CD4-positive, alpha-beta memory T cell (primary cell): ENCODE measurements at regions not wholly inside any gene's neighbourhood (a gene's known extent, or its start where the extent isn't known, plus 50 kb on each side); places are given as distances from the start of the nearest gene placed in this dataset.

Experiments used
- CTCF ChIA-PET: fragments of 350-600 bp; sonication (Branson Sonifier 250); formaldehyde crosslinking; loops from one replicate; lab custom pipeline; 2021; ENCODE audit warnings: inconsistent platforms; ENCODE audit not compliant: partially characterized antibody; lab: Charles Lee
- POLR2A ChIA-PET: fragments of 350-600 bp; sonication (Branson Sonifier 250); formaldehyde crosslinking; loops from one replicate; lab custom pipeline; 2021; ENCODE audit not compliant: partially characterized antibody; lab: Charles Lee
- DNase-seq, 5 donors: peaks; one replicate each; pipeline versions ENCODE4 v3.0.0 to v3.0.0-alpha.2; 2020 to 2022; ENCODE audit warnings: mixed read lengths in 1 of 5
- H3K27ac ChIP-seq: one replicate; pipeline ENCODE4 v1.7.0; 2013; ENCODE audit warnings: low read depth, low read length
- H3K27me3 ChIP-seq: 2 replicates; pipeline ENCODE4 v1.7.0; 2013; ENCODE audit warnings: mild to moderate bottlenecking, low read length, moderate library complexity; ENCODE audit not compliant: insufficient read depth
- H3K36me3 ChIP-seq: 2 replicates; pipeline ENCODE4 v1.7.0; 2013; ENCODE audit warnings: mild to moderate bottlenecking, low read length, moderate library complexity; ENCODE audit not compliant: insufficient read depth
- H3K4me1 ChIP-seq: 2 replicates; pipeline ENCODE4 v1.7.0; 2013; ENCODE audit warnings: mild to moderate bottlenecking, low read length, moderate library complexity; ENCODE audit not compliant: insufficient read depth
- H3K4me3 ChIP-seq, 2 donors: one replicate each; pipeline ENCODE4 v1.7.0; 2013; ENCODE audit warnings: low read length in 2 of 2, mild to moderate bottlenecking in 1 of 2
- H3K9me3 ChIP-seq, 2 donors: one replicate each; pipeline ENCODE4 v1.7.0; 2013; ENCODE audit warnings: low read length in 2 of 2, control low read depth in 1 of 2; ENCODE audit not compliant: control insufficient read depth in 1 of 2
- H3K27ac Mint-ChIP-seq, 7 donors: one replicate each; pipeline ENCODE4 v1.8.0; 2020 to 2021; ENCODE audit warnings: mixed read lengths in 7 of 7, mild to moderate bottlenecking in 6 of 7, inconsistent platforms in 3 of 7, moderate library complexity in 3 of 7
- H3K27me3 Mint-ChIP-seq, 2 donors: one replicate each; pipeline ENCODE4 v1.8.0; 2020 to 2021; ENCODE audit warnings: mixed read lengths in 2 of 2
- H3K36me3 Mint-ChIP-seq, 2 donors: one replicate each; pipeline ENCODE4 v1.8.0; 2020 to 2021; ENCODE audit warnings: mixed read lengths in 2 of 2, inconsistent platforms in 1 of 2, mild to moderate bottlenecking in 1 of 2
- H3K4me1 Mint-ChIP-seq, 4 donors: one replicate each; pipeline ENCODE4 v1.8.0; 2020 to 2021; ENCODE audit warnings: mixed read lengths in 4 of 4, mild to moderate bottlenecking in 1 of 4
- H3K4me3 Mint-ChIP-seq, 8 donors: one replicate each; pipeline ENCODE4 v1.8.0; 2020 to 2021; ENCODE audit warnings: mixed read lengths in 8 of 8, mild to moderate bottlenecking in 7 of 8, moderate library complexity in 6 of 8, inconsistent platforms in 3 of 8
- H3K9me3 Mint-ChIP-seq, 8 donors: one replicate each; pipeline ENCODE4 v1.8.0; 2020 to 2021; ENCODE audit warnings: mixed read lengths in 8 of 8, mild to moderate bottlenecking in 5 of 8, inconsistent platforms in 3 of 8, moderate library complexity in 1 of 8
- intact Hi-C: fragments of 100-400 bp; cut with micrococcal nuclease; formaldehyde crosslinking; loops from one replicate; pipeline ENCODE4 v1.15.1; 2023

DNA sequence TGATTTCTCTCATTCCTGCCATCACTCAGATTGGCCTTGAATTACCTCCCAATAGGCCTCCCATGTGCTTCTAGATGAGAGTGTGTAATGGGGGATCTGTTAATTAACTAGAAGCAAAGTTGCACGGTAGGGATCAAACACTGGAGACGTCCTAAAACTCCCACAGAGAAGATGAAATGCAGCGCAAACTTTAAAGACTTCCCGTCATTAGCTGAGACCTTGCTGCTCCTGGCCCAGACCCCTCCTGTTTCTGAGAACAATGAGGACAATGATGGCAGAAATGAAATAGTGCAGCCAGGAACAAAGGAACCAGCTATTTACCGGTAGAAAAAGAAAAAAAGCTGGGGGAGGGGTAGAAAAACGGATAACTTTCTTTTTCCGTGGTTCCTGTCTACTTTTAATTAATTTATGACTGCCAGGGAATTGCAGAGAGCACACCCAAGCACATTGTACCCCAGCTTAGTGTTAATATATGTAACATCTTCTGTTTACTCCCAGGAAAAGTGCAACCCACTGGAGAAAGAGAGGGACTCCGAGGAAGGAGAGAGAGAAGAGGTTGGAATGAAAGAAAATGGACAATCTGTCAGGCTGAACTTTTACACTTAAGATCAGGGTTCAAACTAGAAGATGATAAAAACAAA is 280.7 kb upstream of the SOX5 start:
- Mint-ChIP-seq H3K27ac (no peak overlapping the region), H3K9me3 (peaks cover 0 to 8% (median 0%) of the 10 kb centered on the region in 8 donors), H3K36me3 (no peaks in the 10 kb centered on the region), H3K4me3 (no peak overlapping the region), H3K4me1 (no peaks in the 10 kb centered on the region), H3K27me3 (no peaks in the 10 kb centered on the region)
- intact Hi-C loops: no loop called here
- CTCF ChIA-PET: no interaction called here
- Histone ChIP-seq H3K27ac (no peak overlapping the region), H3K27me3 (no peaks in the 10 kb centered on the region), H3K9me3 (no peaks in the 10 kb centered on the region), H3K4me3 (no peak overlapping the region), H3K4me1 (no peaks in the 10 kb centered on the region), H3K36me3 (no peaks in the 10 kb centered on the region)
- no peak for DNase-seq
- POLR2A ChIA-PET: no interaction called here

DNA sequence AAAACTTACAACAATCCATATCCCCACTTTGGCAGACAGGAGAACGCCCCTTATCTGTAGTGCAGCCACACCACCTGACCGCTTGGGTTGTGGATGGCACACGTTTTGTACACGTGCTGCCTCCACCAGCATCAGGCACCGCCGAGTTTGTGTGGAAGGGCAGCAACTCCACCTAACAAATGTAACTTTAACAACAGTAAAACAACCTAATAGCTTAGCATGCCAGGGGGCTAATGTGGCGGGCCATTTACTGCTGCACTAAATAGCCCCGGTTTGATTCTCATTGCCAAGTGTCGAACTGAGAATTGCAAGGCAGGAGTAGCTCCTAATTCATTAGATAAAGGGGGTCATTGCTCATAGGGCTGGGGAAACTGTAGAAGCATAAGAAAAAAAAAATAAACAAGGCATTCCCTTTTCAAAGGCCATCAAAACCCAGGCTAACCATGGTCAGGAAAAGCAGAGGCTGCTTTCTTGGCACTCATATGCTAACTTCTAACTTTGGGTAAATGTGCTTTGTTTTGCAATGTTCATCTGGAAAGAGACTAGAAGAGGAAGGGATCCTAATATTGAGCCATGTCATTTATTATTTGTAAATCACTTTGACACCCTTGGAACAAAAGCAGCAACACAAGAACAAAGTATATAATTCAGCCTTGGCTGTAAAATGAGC is 279.7 kb upstream of the SOX5 start:
- H3K4me1 Mint-ChIP-seq: no peaks in the 10 kb centered on the region
- peaks cover 0 to 14% (median 0%) of the 10 kb centered on the region in 8 donors for H3K9me3 Mint-ChIP-seq
- no peak overlapping the region for H3K27ac Mint-ChIP-seq
- no peak for DNase-seq
- no peaks in the 10 kb centered on the region for H3K27me3 Mint-ChIP-seq
- ChIA-PET CTCF (no interaction called here), POLR2A (no interaction called here)
- no peak overlapping the region for H3K4me3 Mint-ChIP-seq
- no peaks in the 10 kb centered on the region for H3K36me3 Mint-ChIP-seq
- Histone ChIP-seq H3K27ac (no peak overlapping the region), H3K4me1 (no peaks in the 10 kb centered on the region), H3K9me3 (no peaks in the 10 kb centered on the region), H3K36me3 (no peaks in the 10 kb centered on the region), H3K27me3 (no peaks in the 10 kb centered on the region), H3K4me3 (no peak overlapping the region)
- intact Hi-C loops: no loop called here

DNA sequence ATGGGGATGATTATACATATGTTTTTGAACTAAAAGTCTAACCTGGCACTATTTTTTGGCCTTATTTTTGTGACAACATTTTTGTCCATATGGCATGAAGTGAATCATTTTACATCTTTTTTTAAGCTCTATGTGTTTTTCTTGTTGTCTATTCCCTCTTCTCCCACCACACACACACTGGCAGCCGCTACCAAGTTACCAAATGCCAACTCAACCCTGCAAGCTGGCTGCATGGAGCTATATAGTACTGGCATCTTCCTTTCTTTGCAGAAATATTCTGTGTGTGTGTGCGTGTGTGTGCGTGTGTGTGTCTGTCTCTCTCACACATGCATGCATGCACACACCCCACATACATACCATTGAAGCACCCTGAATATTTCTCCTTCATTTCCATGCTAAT is 278.9 kb upstream of the SOX5 start:
- Mint-ChIP-seq H3K27me3 (no peaks in the 10 kb centered on the region), H3K4me1 (no peaks in the 10 kb centered on the region), H3K27ac (no peak overlapping the region), H3K9me3 (peaks cover 0 to 14% (median 3%) of the 10 kb centered on the region in 8 donors), H3K4me3 (no peak overlapping the region), H3K36me3 (no peaks in the 10 kb centered on the region)
- Histone ChIP-seq H3K27ac (no peak overlapping the region), H3K4me3 (no peak overlapping the region), H3K9me3 (no peaks in the 10 kb centered on the region), H3K4me1 (no peaks in the 10 kb centered on the region), H3K36me3 (no peaks in the 10 kb centered on the region), H3K27me3 (no peaks in the 10 kb centered on the region)
- no peak for DNase-seq
- POLR2A ChIA-PET: no interaction called here
- intact Hi-C loops: no loop called here
- CTCF ChIA-PET: no interaction called here

DNA sequence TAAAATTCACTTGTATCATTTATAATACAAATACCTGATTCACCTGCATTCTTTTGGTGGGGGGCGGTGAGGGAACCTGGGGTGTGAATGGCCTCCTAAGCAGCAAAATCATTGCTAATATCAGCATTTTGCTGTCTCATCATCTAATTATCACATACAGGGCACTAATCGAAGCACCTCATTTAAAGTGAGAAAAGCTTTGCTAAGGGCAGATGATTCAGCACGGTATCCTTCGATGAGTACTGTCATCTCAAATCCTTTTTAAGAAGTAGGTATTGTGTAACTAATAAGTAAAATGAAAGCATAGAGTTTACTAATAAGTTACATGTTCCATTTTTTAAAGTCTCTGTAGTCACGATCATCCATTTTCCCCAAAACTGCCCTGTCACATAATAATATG is 278.1 kb upstream of the SOX5 start:
- Histone ChIP-seq H3K4me1 (no peaks in the 10 kb centered on the region), H3K27ac (no peak overlapping the region), H3K36me3 (no peaks in the 10 kb centered on the region), H3K27me3 (no peaks in the 10 kb centered on the region), H3K9me3 (no peaks in the 10 kb centered on the region), H3K4me3 (no peak overlapping the region)
- Mint-ChIP-seq H3K4me3 (no peak overlapping the region), H3K4me1 (no peaks in the 10 kb centered on the region), H3K9me3 (peaks cover 0 to 14% (median 3%) of the 10 kb centered on the region in 8 donors), H3K27ac (no peak overlapping the region), H3K36me3 (no peaks in the 10 kb centered on the region), H3K27me3 (no peaks in the 10 kb centered on the region)
- no peak for DNase-seq
- intact Hi-C loops: no loop called here
- ChIA-PET CTCF (no interaction called here), POLR2A (no interaction called here)

DNA sequence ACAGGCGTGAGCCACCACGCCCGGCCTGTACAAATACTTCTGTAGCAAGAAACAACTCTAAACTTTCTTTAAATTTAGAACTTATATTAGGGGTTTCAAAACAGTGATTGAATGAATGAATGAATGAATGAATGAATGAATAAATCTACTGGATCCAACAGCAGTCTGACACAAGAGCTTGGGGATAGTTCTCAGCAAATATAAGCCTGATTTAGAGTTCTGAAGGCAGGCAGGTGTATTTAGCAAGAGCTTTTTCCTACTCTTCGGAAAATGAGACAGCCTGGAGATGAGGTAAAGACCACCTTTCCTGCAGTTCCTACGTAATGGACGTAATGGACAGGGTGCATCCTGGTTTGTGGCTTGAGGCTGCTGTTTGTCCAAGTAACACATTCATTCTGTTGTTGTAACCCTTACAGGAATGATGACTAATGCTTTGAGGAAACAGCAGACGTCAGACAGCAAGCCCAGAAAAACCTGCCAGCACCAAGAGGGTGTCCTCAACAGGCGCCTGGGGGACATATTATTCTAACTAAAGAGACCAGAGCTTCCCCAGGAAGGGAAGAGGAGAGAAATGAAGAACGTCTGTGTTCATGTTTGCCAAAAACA is 277.4 kb upstream of the SOX5 start:
- H3K27ac ChIP-seq: no peak overlapping the region
- H3K27me3 ChIP-seq: no peaks in the 10 kb centered on the region
- no peaks in the 10 kb centered on the region for H3K36me3 Mint-ChIP-seq
- H3K36me3 ChIP-seq: no peaks in the 10 kb centered on the region
- H3K4me1 Mint-ChIP-seq: no peaks in the 10 kb centered on the region
- intact Hi-C loops: no loop called here
- no peak for DNase-seq
- H3K9me3 Mint-ChIP-seq: peaks cover 0 to 14% (median 3%) of the 10 kb centered on the region in 8 donors
- H3K4me3 ChIP-seq: no peak overlapping the region
- ChIA-PET POLR2A (no interaction called here), CTCF (no interaction called here)
- H3K27me3 Mint-ChIP-seq: no peaks in the 10 kb centered on the region
- no peaks in the 10 kb centered on the region for H3K4me1 ChIP-seq
- no peak overlapping the region for H3K4me3 Mint-ChIP-seq
- no peaks in the 10 kb centered on the region for H3K9me3 ChIP-seq
- no peak overlapping the region for H3K27ac Mint-ChIP-seq

DNA sequence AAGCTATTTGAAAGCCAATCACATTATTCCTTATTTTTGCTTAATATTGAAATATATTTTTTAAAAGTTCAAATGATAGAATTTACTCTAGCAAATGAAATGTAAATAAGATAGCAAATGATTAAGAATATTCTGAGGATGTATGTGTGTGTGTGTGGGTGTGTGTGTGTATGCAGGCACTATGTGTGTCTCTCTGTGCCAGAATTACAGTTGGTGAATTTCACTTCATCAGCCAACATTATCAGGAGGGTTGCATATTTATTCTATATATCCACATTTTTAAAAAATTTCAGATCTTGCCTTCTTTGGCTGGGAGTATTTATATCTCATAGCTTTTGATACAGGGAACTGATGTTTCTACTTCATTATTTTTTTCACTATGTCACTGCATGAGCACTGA is 274.9 kb upstream of the SOX5 start:
- Mint-ChIP-seq H3K4me1 (no peaks in the 10 kb centered on the region), H3K27ac (no peak overlapping the region), H3K36me3 (no peaks in the 10 kb centered on the region), H3K27me3 (peaks cover 0 to 1% of the 10 kb centered on the region in 2 donors), H3K9me3 (peaks cover 0 to 14% (median 4%) of the 10 kb centered on the region in 8 donors), H3K4me3 (no peak overlapping the region)
- H3K36me3 ChIP-seq: no peaks in the 10 kb centered on the region
- H3K4me1 ChIP-seq: no peaks in the 10 kb centered on the region
- ChIA-PET POLR2A (no interaction called here), CTCF (no interaction called here)
- no peaks in the 10 kb centered on the region for H3K27me3 ChIP-seq
- H3K9me3 ChIP-seq: no peaks in the 10 kb centered on the region
- no peak overlapping the region for H3K27ac ChIP-seq
- intact Hi-C loops: no loop called here
- no peak for DNase-seq
- no peak overlapping the region for H3K4me3 ChIP-seq

DNA sequence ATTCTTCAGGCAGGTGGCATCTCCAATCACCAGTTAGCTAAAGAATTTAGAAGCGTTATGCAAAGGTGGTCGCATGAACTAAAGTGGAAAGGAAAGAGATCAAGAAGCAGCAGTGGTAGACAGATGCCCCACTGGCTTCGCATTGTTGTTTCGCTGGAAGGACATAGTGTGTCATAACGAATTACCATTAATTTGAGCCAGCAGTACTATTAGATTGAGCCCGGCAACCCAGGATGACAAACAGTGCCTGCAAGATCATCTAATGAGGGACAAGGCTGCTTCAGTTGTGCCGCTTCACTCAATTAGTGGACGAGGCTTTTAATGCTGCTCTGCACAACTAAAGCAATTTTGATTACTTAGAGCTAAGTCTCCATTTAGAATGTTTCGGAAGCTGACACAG is 274.5 kb upstream of the SOX5 start:
- DNase-seq: no peak
- Mint-ChIP-seq H3K27ac (no peak overlapping the region), H3K36me3 (no peaks in the 10 kb centered on the region), H3K27me3 (peaks cover 0 to 1% of the 10 kb centered on the region in 2 donors), H3K4me1 (no peaks in the 10 kb centered on the region), H3K9me3 (peaks cover 0 to 14% (median 4%) of the 10 kb centered on the region in 8 donors), H3K4me3 (no peak overlapping the region)
- H3K27ac ChIP-seq: no peak overlapping the region
- no peak overlapping the region for H3K4me3 ChIP-seq
- CTCF ChIA-PET: no interaction called here
- H3K9me3 ChIP-seq: no peaks in the 10 kb centered on the region
- POLR2A ChIA-PET: no interaction called here
- no peaks in the 10 kb centered on the region for H3K27me3 ChIP-seq
- no peaks in the 10 kb centered on the region for H3K36me3 ChIP-seq
- intact Hi-C loops: no loop called here
- H3K4me1 ChIP-seq: no peaks in the 10 kb centered on the region
